ENCODE measurements at regions not wholly inside any gene's neighbourhood (a gene's known extent, or its start where the extent isn't known, plus 50 kb on each side); places are given as distances from the start of the nearest gene placed in this dataset.

- TF ChIP-seq CTCF (IDR thresholded peaks at IDR 0.05): no peak
- no peak for TF ChIP-seq POLR2A (IDR thresholded peaks at IDR 0.05)
- TF ChIP-seq EP300 (IDR thresholded peaks at IDR 0.05): no peak
These were observed 338.8 kb upstream of the SEMA6D start for GRCh38 chr15:47378527-47378926.
